MM.1S (cell line): ENCODE measurements at regions not wholly inside any gene's neighbourhood (a gene's known extent, or its start where the extent isn't known, plus 50 kb on each side); places are given as distances from the start of the nearest gene placed in this dataset.

Experiments
- DNase-seq: peaks from one replicate; pipeline ENCODE4 v3.0.0-alpha.2; 2015
- H2AFZ ChIP-seq: fragments of 300-600 bp; sonication (generic); 2 replicates; pipeline ENCODE4 v1.6.0; 2016; ENCODE audit warnings: antibody characterized with exemption, low read length
- H3F3A ChIP-seq: fragments of 300-600 bp; sonication (generic); 2 replicates; pipeline ENCODE4 v1.6.1; 2016; ENCODE audit warnings: mild to moderate bottlenecking, antibody characterized with exemption, low read length, moderate library complexity, mixed read lengths; ENCODE audit not compliant: insufficient read depth
- H3K27ac ChIP-seq: fragments of 300-600 bp; sonication (generic); 2 replicates; pipeline ENCODE4 v1.5.1; 2016; ENCODE audit warnings: mild to moderate bottlenecking, low read length
- H3K27me3 ChIP-seq: fragments of 300-600 bp; sonication (generic); replicated peaks from 2 replicates; pipeline ENCODE4 v1.6.0; 2016; ENCODE audit warnings: low read length; ENCODE audit not compliant: insufficient read depth
- H3K36me3 ChIP-seq: fragments of 300-600 bp; sonication (generic); replicated peaks from 2 replicates; pipeline ENCODE4 v1.6.1; 2016; ENCODE audit warnings: mild to moderate bottlenecking, low read length, mixed read lengths; ENCODE audit not compliant: insufficient read depth
- H3K4me1 ChIP-seq: fragments of 300-600 bp; sonication (generic); 2 replicates; pipeline ENCODE4 v1.6.1; 2016; ENCODE audit warnings: low read length, mixed read lengths
- H3K4me2 ChIP-seq: fragments of 300-600 bp; sonication (generic); 2 replicates; pipeline ENCODE4 v1.6.0; 2016; ENCODE audit warnings: low read depth, low read length
- H3K4me3 ChIP-seq: fragments of 300-600 bp; sonication (generic); 2 replicates; pipeline ENCODE4 v1.5.1; 2016; ENCODE audit warnings: low read length, mixed read lengths
- H3K79me2 ChIP-seq: fragments of 300-600 bp; sonication (generic); 2 replicates; pipeline ENCODE4 v1.6.1; 2016; ENCODE audit warnings: mixed run types, low read length, mixed read lengths
- H3K9ac ChIP-seq: fragments of 300-600 bp; sonication (generic); 2 replicates; pipeline ENCODE4 v1.6.1; 2016; ENCODE audit warnings: low read length, mixed read lengths
- H3K9me2 ChIP-seq: fragments of 300-600 bp; sonication (generic); replicated peaks from 2 replicates; pipeline ENCODE4 v1.6.1; 2016; ENCODE audit warnings: mild to moderate bottlenecking, low read length, mixed read lengths; ENCODE audit not compliant: insufficient read depth
- H3K9me3 ChIP-seq: fragments of 300-600 bp; sonication (generic); replicated peaks from 2 replicates; pipeline ENCODE4 v1.6.1; 2016; ENCODE audit warnings: mild to moderate bottlenecking, low read length, mixed read lengths; ENCODE audit not compliant: insufficient read depth
- H4K20me1 ChIP-seq: fragments of 300-600 bp; sonication (generic); 2 replicates; pipeline ENCODE4 v1.6.1; 2016; ENCODE audit warnings: mild to moderate bottlenecking, low read length, moderate library complexity, mixed read lengths; ENCODE audit not compliant: insufficient read depth
- CTCF ChIP-seq: fragments of 300-600 bp; sonication (generic); IDR thresholded peaks from 2 replicates; pipeline ENCODE4 v1.5.1; 2016; ENCODE audit warnings: antibody characterized with exemption, low read length, mixed read lengths
- EZH2 ChIP-seq: fragments of 300-600 bp; sonication (generic); optimal IDR thresholded peaks from 2 replicates; pipeline ENCODE3; 2017; ENCODE audit warnings: low read depth, mild to moderate bottlenecking, antibody characterized with exemption, low read length, mixed read lengths
- EZH2phosphoT487 ChIP-seq: fragments of 300-600 bp; sonication (generic); IDR thresholded peaks from 2 replicates; pipeline ENCODE4 v1.6.1; 2018; ENCODE audit warnings: antibody characterized with exemption, low read length

DNA sequence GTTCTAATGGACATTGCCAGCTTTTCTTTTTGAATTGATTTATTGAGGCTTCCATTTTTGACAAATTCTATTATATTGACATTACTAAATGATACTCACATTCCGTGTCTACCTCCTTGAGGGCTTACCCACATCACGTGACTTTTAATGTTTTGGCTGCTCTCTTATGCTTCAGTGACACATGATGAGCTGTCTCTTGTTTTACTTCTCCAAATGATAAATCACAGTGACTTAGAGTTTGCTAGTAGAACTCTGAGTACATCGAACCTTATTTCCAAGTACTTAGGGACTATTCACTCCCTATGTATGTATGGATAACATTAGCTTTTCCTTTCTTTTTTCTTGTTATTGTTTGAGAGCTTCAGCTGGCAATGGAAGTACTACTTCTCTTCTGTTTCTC lies 169.8 kb upstream of the KCNN2 start:
- DNase-seq = no peak
- H3F3A ChIP-seq = no peaks in the 10 kb centered on the region
- H3K4me1 ChIP-seq = no peaks in the 10 kb centered on the region
- H3K9ac ChIP-seq = no peak overlapping the region
- H3K27me3 ChIP-seq = no peaks in the 10 kb centered on the region
- no peaks in the 10 kb centered on the region for H3K36me3 ChIP-seq
- no peak overlapping the region for H3K27ac ChIP-seq
- no peaks in the 10 kb centered on the region for H3K79me2 ChIP-seq
- no peak overlapping the region for H2AFZ ChIP-seq
- H3K9me2 ChIP-seq = no peaks in the 10 kb centered on the region
- no peak overlapping the region for H3K4me2 ChIP-seq
- TF ChIP-seq CTCF = no peak
- TF ChIP-seq EZH2 = no peak
- no peak for TF ChIP-seq EZH2phosphoT487
- H3K4me3 ChIP-seq = no peak overlapping the region
- no peaks in the 10 kb centered on the region for H4K20me1 ChIP-seq
- H3K9me3 ChIP-seq = no peaks in the 10 kb centered on the region

GRCh38 chr5:114201332-114201731 lies 160.5 kb upstream of the KCNN2 start:
- Histone ChIP-seq H3F3A (no peaks in the 10 kb centered on the region), H3K79me2 (no peaks in the 10 kb centered on the region), H3K9me2 (no peaks in the 10 kb centered on the region), H3K4me2 (no peak overlapping the region), H3K4me3 (no peak overlapping the region), H3K36me3 (no peaks in the 10 kb centered on the region), H3K4me1 (no peaks in the 10 kb centered on the region), H4K20me1 (no peaks in the 10 kb centered on the region), H3K9ac (no peak overlapping the region), H2AFZ (no peak overlapping the region), H3K27me3 (no peaks in the 10 kb centered on the region), H3K27ac (no peak overlapping the region), H3K9me3 (no peaks in the 10 kb centered on the region)
- no peak for DNase-seq
- TF ChIP-seq EZH2 = no peak
- no peak for TF ChIP-seq CTCF
- no peak for TF ChIP-seq EZH2phosphoT487

DNA sequence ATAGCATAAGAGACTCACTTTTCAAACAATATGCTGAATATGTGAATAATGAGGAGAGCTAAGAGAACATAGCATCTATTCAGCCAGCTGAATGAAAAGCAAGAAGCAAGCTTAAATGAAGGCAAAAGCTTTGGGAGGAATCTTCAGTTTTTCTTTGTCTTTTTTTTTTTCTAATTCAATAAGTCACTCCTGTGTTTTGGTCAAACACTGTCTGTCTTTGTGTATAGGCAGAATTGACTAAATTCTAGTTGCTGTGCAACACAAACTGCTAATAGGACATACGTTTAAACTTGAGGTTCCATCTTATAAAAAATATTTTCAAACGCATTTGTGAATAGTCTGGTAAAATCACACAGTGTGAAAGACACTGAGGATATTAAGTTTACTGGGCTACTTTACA lies 156.9 kb upstream of the KCNN2 start:
- H3K9me3 ChIP-seq = no peaks in the 10 kb centered on the region
- H3K4me2 ChIP-seq = no peak overlapping the region
- H3K9ac ChIP-seq = no peak overlapping the region
- H3F3A ChIP-seq = no peaks in the 10 kb centered on the region
- H3K79me2 ChIP-seq = no peaks in the 10 kb centered on the region
- no peaks in the 10 kb centered on the region for H4K20me1 ChIP-seq
- no peak overlapping the region for H3K27ac ChIP-seq
- H2AFZ ChIP-seq = no peak overlapping the region
- H3K4me1 ChIP-seq = no peaks in the 10 kb centered on the region
- no peaks in the 10 kb centered on the region for H3K36me3 ChIP-seq
- H3K9me2 ChIP-seq = no peaks in the 10 kb centered on the region
- H3K4me3 ChIP-seq = no peak overlapping the region
- DNase-seq = no peak
- H3K27me3 ChIP-seq = no peaks in the 10 kb centered on the region
- TF ChIP-seq EZH2phosphoT487 (no peak), EZH2 (no peak), CTCF (no peak)

DNA sequence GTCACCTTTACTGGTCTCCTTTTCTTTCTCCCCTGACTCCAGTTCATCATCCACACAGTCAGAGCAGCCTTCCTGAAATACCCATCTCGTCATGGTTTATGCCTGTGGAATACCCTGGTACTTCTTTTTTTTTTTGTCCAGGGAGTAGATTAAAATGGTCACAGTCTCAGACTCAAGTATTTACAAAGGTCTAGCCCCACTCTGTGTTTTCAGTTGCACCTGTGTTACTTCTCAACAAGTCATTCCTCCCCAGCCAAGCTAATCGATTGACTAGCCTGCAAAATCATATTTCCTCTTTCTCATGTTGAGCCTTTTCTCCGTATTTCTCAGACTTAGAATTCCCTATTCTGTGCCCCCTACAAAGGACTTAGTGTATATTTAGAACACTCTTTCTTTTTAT lies 155.2 kb upstream of the KCNN2 start:
- Histone ChIP-seq H3K79me2 (no peaks in the 10 kb centered on the region), H2AFZ (no peak overlapping the region), H4K20me1 (no peaks in the 10 kb centered on the region), H3K4me2 (no peak overlapping the region), H3K4me1 (no peaks in the 10 kb centered on the region), H3K27me3 (no peaks in the 10 kb centered on the region), H3F3A (no peaks in the 10 kb centered on the region), H3K27ac (no peak overlapping the region), H3K36me3 (no peaks in the 10 kb centered on the region), H3K4me3 (no peak overlapping the region), H3K9me2 (no peaks in the 10 kb centered on the region), H3K9ac (no peak overlapping the region), H3K9me3 (no peaks in the 10 kb centered on the region)
- no peak for DNase-seq
- TF ChIP-seq EZH2 (no peak), EZH2phosphoT487 (no peak), CTCF (no peak)
